ENCODE measurements at regions not wholly inside any gene's neighbourhood (a gene's known extent, or its start where the extent isn't known, plus 50 kb on each side); places are given as distances from the start of the nearest gene placed in this dataset.
"Not testable (repeated sequence)": the region's sequence is repeated elsewhere in the genome, so short reads cannot be mapped to it uniquely, and the experiment has no call there.

- H3K27ac ChIP-seq, result not testable (repeated sequence)
These were observed 61.7 kb downstream of the RHOU start for GRCh38 chr1:228796945-228797344.

GRCh38 chr1:228798035-228798434 lies 62.8 kb downstream of the RHOU start:
- TF ChIP-seq CTCF (conservative IDR thresholded peaks at IDR 0.05), result no peak
- H3K27ac ChIP-seq, result no peak overlapping the region

GRCh38 chr1:228798548-228798947 lies 63.3 kb downstream of the RHOU start:
- TF ChIP-seq CTCF (conservative IDR thresholded peaks at IDR 0.05), result no peak
- H3K27ac ChIP-seq, result no peak overlapping the region

GRCh38 chr1:228799924-228800323 lies 64.6 kb downstream of the RHOU start:
- no peak for TF ChIP-seq CTCF (conservative IDR thresholded peaks at IDR 0.05)
- H3K27ac ChIP-seq, result no peak overlapping the region

GRCh38 chr1:228801068-228801467 lies 65.8 kb downstream of the RHOU start:
- no peak for TF ChIP-seq CTCF (conservative IDR thresholded peaks at IDR 0.05)
- H3K27ac ChIP-seq, result no peak overlapping the region

- no peak overlapping the region for H3K27ac ChIP-seq
- no peak for TF ChIP-seq CTCF (conservative IDR thresholded peaks at IDR 0.05)
These were observed 67.3 kb downstream of the RHOU start for GRCh38 chr1:228802386-228803220.

GRCh38 chr1:228803421-228803820 lies 68.1 kb downstream of the RHOU start:
- no peak for TF ChIP-seq CTCF (conservative IDR thresholded peaks at IDR 0.05)
- H3K27ac ChIP-seq, result no peak overlapping the region

GRCh38 chr1:228804173-228804572 lies 68.9 kb downstream of the RHOU start:
- TF ChIP-seq CTCF (conservative IDR thresholded peaks at IDR 0.05), result no peak
- no peak overlapping the region for H3K27ac ChIP-seq
